Activated naive CD8-positive, alpha-beta T cell treated with anti-CD3 and anti-CD28 coated beads, Interleukin-2, amount 50 U/mL, for 24 hours (primary cell): ENCODE measurements at regions not wholly inside any gene's neighbourhood (a gene's known extent, or its start where the extent isn't known, plus 50 kb on each side); places are given as distances from the start of the nearest gene placed in this dataset.

Source experiments
- ATAC-seq: fragments of 150-1000 bp; cut with Tn5 transposase; one replicate; pipeline ENCODE4 v1.10.0; 2021
- DNase-seq: peaks from one replicate; pipeline ENCODE4 v3.0.0; 2021
- H3K27ac Mint-ChIP-seq: one replicate; pipeline ENCODE4 v1.8.0; 2021; ENCODE audit warnings: mild to moderate bottlenecking, mixed read lengths
- H3K27me3 Mint-ChIP-seq: one replicate; pipeline ENCODE4 v1.8.0; 2021; ENCODE audit warnings: mixed read lengths
- H3K36me3 Mint-ChIP-seq: one replicate; pipeline ENCODE4 v1.8.0; 2021; ENCODE audit warnings: low read depth, mixed read lengths
- H3K4me1 Mint-ChIP-seq: one replicate; pipeline ENCODE4 v1.8.0; 2021; ENCODE audit warnings: mixed read lengths
- H3K4me3 Mint-ChIP-seq: one replicate; pipeline ENCODE4 v1.8.0; 2021; ENCODE audit warnings: mild to moderate bottlenecking, moderate library complexity, mixed read lengths
- H3K9me3 Mint-ChIP-seq: one replicate; pipeline ENCODE4 v1.8.0; 2021; ENCODE audit warnings: mixed read lengths

DNA sequence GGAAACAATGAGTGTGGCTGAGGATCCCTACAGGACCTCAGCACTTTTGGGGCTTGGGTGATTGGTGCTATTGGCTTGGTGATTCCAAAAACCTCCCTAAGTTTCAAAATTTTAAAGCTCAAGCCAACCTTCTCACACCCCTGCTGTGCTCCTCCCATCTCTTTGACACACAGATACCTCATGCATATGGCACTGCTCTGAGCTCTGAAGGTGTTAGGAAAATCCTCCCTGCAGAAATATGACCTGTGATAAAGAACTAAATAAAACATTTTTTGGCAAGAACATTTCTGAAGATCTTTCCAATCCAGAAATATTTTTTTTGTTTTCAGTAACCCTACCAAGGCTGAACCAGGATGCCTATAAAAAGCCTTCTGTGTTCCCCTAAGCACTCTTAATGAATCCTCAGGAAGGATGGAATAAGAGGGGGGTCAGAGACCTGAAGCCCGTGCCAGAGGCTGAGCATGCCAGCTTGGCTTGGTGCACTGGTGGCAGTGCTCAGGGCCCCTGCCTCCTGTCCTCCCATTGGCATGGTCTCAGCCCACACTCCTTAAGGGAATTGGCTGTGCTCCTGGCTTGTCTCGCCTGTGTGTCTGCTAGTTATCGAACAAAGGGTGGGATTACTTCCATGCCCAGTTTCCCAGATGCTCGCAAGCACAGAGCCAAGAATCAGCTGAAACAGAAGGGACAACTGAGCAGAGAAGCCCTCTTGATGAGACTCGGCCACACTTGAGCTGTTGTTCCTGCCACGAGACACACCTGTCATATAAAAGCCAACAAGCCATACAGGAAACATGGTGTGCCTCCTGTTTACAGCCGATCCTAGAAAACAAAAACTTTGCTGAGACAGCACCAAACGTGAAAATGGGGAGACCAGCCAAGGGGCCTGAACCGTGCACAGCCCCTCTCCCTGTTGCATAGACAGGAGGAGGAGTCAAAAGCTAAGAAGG lies 132.7 kb upstream of the EEA1 start:
- no peak for ATAC-seq
- Mint-ChIP-seq H3K9me3 (no peaks in the 10 kb centered on the region), H3K4me1 (peaks cover 21% of the 10 kb centered on the region), H3K27ac (peak overlapping the region; percentile 64), H3K36me3 (no peaks in the 10 kb centered on the region), H3K27me3 (peaks cover 38% of the 10 kb centered on the region), H3K4me3 (no peak overlapping the region)
- DNase-seq: no peak

DNA sequence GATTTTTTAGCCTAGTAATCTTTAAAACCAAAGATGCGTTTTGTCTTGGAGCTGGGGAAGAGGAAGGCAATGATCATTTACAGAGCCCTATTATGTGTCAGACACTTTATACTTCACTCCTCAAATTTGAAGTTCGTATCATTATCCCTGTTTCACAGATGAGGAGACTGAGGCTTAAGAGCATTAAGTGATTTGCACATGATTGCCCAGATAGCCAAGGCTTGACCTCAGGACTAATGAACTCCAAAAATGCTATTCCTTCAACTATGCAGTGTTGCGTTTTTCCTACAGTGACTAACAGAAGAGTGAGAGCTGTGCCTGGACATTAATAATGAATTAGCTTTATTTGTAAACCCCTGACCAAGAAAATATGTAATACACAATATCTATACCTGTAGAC lies 136.8 kb upstream of the EEA1 start:
- DNase-seq (no peak), ATAC-seq (no peak)
- Mint-ChIP-seq H3K27me3 (peaks cover 33% of the 10 kb centered on the region), H3K36me3 (no peaks in the 10 kb centered on the region), H3K9me3 (no peaks in the 10 kb centered on the region), H3K4me1 (peaks cover 7% of the 10 kb centered on the region), H3K4me3 (no peak overlapping the region), H3K27ac (no peak overlapping the region)

DNA sequence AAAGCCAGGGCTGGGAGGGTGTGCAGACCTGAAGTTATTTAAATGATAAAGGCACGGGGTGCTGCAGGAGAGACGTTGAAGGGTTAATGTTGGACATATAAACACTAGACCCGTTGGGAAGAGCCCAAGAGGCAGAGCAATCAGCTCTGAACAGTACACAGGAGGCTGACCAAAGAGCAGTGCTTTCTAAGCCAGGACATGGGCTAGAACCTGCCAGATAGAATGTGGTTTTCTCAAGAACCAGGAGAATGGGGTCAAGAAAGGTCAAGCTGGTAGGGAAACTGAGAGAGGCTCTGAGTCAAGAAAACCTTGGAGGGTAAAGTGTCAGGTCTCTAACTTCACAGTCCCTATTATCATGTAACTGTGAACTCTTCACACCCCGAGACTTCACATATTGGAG lies 143.2 kb upstream of the EEA1 start:
- ATAC-seq: peak; percentile 71
- Mint-ChIP-seq H3K4me3 (no peak overlapping the region), H3K27me3 (peaks cover 15% of the 10 kb centered on the region), H3K4me1 (peaks cover 7% of the 10 kb centered on the region), H3K9me3 (no peaks in the 10 kb centered on the region), H3K27ac (no peak overlapping the region), H3K36me3 (no peaks in the 10 kb centered on the region)
- DNase-seq: no peak

DNA sequence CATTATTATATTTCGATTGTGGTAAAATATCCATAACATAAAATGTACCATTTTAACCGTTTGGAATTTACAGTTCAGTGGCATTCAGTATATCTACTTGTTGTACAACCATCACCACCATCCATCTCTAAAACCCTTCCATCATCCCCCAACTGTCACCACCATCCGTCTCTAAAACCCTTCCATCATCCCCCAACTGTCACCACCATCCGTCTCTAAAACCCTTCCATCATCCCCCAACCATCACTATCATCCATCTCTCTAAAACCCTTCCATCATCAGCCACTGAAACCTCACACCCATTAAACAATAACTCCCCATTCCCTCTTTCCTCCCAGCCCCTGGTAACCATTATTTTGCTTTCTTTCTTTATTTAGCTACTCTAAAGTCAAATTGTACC lies 144.2 kb upstream of the EEA1 start:
- H3K36me3 Mint-ChIP-seq: no peaks in the 10 kb centered on the region
- no peak for ATAC-seq
- H3K9me3 Mint-ChIP-seq: no peaks in the 10 kb centered on the region
- DNase-seq: no peak
- no peak overlapping the region for H3K4me3 Mint-ChIP-seq
- H3K27me3 Mint-ChIP-seq: peaks cover 14% of the 10 kb centered on the region
- H3K27ac Mint-ChIP-seq: no peak overlapping the region
- peaks cover 7% of the 10 kb centered on the region for H3K4me1 Mint-ChIP-seq

DNA sequence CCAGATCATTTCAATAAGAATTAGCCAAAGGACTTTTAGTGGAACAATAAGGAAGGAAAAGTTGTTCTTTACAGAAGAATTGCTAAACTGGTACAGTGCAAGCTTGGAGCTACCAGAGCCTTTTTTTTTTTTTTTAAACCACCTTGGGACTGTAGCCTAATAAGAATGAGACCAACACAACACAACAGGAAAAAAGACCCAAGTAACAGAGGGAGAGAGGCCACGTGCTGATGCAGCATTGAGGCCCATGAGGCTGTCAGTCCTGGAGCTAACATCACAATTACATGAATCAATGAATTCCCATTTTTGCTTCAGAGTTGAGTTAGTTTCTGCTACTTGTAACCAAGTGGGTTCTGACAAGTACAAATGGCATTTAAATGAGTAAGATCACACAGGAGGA lies 149.0 kb upstream of the EEA1 start:
- Mint-ChIP-seq H3K4me3 (no peak overlapping the region), H3K36me3 (no peaks in the 10 kb centered on the region), H3K9me3 (no peaks in the 10 kb centered on the region), H3K4me1 (no peaks in the 10 kb centered on the region), H3K27ac (no peak overlapping the region), H3K27me3 (peaks cover 8% of the 10 kb centered on the region)
- DNase-seq: no peak
- no peak for ATAC-seq

DNA sequence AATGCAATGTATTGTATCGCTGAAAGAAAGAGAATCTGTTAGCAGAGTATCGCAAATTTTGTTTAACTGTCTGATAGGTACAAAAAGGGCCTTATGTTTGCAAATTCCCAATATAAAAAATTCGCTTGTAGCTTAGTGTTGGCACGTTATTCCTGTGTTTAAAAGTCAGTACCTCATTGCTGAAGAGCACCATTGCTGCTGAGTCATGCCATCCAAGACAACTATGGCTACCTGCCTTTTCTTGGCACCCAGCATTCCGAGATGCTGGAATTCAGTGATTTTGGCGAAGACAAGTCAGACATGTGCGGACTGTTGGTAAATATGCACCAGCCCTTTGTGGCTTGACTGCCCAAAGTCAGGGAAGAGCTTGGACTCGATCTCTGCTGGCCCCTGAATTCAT lies 149.5 kb upstream of the EEA1 start:
- Mint-ChIP-seq H3K36me3 (no peaks in the 10 kb centered on the region), H3K9me3 (no peaks in the 10 kb centered on the region), H3K27me3 (peaks cover 4% of the 10 kb centered on the region), H3K4me1 (no peaks in the 10 kb centered on the region), H3K27ac (no peak overlapping the region), H3K4me3 (no peak overlapping the region)
- DNase-seq: no peak
- no peak for ATAC-seq

DNA sequence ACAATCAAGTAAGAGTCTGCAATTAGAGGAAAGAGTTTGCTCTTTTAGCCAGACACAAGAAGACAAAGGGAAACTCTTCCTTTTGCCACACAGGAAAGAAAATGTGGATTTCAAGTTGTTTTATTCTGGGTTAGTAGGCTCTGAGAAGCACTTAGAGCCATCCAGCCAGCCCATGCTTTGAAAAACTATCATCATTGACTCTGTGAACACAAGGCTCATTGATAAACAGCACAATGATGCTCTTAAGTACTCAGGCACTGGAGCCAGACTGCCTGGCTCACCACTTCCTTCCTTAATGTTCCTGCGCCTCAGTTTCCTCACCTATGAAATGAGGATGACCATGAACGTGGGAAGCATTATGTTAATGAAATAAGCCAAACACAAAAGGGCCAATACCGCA lies 150.2 kb upstream of the EEA1 start:
- no peak for ATAC-seq
- no peak overlapping the region for H3K4me3 Mint-ChIP-seq
- no peaks in the 10 kb centered on the region for H3K9me3 Mint-ChIP-seq
- no peaks in the 10 kb centered on the region for H3K4me1 Mint-ChIP-seq
- peaks cover 4% of the 10 kb centered on the region for H3K27me3 Mint-ChIP-seq
- H3K36me3 Mint-ChIP-seq: no peaks in the 10 kb centered on the region
- DNase-seq: no peak
- no peak overlapping the region for H3K27ac Mint-ChIP-seq

DNA sequence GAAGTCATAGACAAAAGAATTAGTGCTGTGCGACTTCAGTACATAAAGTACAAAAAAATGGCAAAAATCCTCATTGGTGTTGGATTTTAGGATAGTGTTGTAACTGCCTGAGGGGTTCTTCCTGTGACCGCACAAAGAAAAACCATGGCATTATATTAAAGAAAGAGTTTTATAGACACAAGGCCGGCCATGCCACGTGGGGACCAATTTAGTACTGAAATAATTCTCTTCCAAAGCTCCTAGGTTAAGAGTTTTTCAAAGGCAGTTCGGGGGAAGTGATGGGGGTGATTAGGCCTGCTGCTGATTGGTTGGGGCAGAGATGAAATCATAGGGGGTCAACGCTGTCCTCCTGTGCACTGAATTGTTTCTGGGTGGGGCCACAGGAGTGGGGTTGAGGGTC lies 150.9 kb upstream of the EEA1 start:
- Mint-ChIP-seq H3K9me3 (no peaks in the 10 kb centered on the region), H3K27ac (no peak overlapping the region), H3K4me3 (no peak overlapping the region), H3K36me3 (no peaks in the 10 kb centered on the region), H3K27me3 (peaks cover 4% of the 10 kb centered on the region), H3K4me1 (no peaks in the 10 kb centered on the region)
- DNase-seq (no peak), ATAC-seq (no peak)

DNA sequence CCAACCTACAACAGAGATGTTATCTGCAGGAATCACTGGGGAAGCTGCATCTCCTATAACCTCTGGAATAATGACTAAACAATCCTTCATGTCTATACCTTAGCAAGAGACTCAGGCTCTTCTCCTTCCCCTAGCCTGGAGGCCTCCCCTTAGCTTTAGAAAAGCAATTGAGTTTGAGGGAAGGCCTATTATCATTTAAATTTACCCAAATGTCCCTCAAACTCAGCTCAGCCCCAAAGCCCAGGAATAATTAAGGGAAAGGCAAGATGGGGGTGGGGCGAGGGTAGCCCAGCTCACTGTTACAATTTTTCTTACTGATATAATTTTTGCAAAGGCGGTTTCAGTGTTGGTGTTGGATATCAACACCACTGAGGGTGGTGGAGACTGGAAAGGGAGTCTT lies 151.4 kb upstream of the EEA1 start:
- no peak for ATAC-seq
- DNase-seq: no peak
- H3K27me3 Mint-ChIP-seq: peaks cover 4% of the 10 kb centered on the region
- no peak overlapping the region for H3K27ac Mint-ChIP-seq
- H3K4me3 Mint-ChIP-seq: no peak overlapping the region
- no peaks in the 10 kb centered on the region for H3K9me3 Mint-ChIP-seq
- no peaks in the 10 kb centered on the region for H3K36me3 Mint-ChIP-seq
- no peaks in the 10 kb centered on the region for H3K4me1 Mint-ChIP-seq

DNA sequence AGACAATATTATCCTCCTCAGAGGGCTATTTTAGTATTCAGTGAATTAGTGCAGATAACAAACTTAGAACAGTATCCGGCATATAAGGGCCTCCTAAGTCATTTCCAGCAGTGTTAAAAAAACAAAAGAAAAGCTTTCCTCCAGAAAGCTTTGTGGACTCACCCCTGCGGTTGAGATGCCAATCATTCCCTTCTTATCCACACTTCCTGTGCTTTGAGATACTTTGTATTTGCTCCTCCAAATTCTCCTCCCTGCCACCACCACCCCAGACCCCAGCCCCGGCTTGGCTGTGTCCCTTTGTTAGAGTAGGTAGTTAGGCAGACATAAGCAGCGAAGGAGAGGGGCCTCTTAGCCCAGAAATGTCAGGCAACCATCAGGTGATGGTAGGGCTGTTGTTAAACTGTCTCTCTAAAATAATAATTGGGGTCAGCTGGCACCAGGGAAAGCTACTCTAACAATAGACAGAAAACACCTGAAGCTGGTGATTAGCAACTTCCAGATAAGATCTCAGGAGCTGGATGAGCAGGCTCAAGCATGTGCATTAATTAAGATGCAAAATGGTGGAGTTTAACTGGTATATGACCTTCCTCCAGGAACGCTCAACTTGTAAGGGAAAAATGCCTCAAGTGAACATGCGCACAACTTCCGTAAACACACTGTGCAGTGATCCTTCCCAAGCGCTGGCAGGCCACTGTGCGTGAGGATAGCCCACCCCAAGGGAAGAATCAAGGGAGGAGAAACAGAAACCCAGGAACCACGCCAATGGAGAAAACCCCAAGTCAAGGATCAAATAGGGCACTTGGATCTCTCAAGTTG lies 152.1 kb upstream of the EEA1 start:
- DNase-seq (no peak), ATAC-seq (no peak)
- Mint-ChIP-seq H3K9me3 (no peaks in the 10 kb centered on the region), H3K27me3 (peaks cover 4% of the 10 kb centered on the region), H3K36me3 (no peaks in the 10 kb centered on the region), H3K4me3 (no peak overlapping the region), H3K27ac (no peak overlapping the region), H3K4me1 (no peaks in the 10 kb centered on the region)

DNA sequence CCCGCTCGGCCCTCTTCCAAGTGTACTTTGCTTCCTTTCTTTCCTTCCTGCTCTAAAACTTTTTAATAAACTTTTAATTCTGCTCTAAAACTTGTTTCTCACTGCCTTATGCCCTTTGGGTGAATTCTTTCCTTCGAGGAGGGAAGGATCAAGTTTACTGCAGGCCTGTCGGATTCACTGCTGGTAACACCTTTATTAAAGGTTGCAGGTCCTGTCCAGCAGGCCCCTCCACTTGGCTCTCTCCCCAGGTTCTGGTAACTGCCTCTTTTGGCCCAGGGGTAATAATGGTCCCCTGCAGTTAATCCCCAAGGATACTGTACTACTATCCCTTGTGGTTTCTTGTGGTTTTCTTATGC lies 152.7 kb upstream of the EEA1 start:
- Mint-ChIP-seq H3K4me1 (no peaks in the 10 kb centered on the region), H3K27me3 (peaks cover 4% of the 10 kb centered on the region), H3K9me3 (no peaks in the 10 kb centered on the region), H3K36me3 (no peaks in the 10 kb centered on the region), H3K4me3 (no peak overlapping the region), H3K27ac (no peak overlapping the region)
- DNase-seq (no peak), ATAC-seq (no peak)

DNA sequence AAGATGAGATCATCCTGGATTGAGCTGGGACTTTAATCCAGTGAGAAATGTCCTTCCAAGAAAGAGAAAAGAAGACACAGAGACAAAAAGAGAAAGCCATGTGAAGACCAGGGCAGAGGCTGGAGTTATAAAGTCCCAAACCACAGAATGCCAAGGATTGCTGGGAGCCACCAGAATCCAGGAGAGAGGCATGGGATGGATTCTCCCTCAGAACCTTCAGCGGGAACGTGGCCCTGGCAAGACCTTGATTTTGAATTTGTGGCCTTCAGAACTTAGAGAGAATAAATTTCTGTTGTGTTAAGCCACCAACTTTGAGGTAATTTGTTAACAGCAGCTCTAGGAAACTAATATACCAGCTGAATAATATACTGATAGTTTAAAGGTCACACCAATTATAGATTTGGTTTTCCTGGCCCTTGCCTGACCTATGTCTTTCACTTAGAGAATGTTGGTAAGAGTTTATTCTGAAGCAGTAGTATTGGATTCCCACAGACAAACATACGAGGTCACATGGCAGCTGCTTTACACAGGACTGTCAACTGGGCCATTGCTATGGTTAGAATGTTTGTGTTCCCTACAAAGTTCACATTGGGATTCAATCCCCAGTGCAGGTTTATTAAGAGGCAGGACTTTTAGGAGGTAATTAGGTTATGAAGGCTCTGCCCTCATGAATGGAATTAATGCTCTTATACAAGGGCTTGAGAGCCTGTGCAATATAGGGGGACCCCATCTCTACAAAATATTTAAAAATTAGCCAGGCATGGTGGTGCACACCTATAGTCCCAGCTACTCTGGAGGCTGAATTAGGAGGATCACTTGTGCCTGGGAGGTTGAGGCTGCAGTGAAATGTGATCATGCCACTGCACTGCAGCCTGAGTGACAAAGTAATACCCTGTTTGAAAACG lies 156.5 kb upstream of the EEA1 start:
- Mint-ChIP-seq H3K36me3 (no peaks in the 10 kb centered on the region), H3K4me1 (peaks cover 13% of the 10 kb centered on the region), H3K9me3 (peaks cover 4% of the 10 kb centered on the region), H3K4me3 (no peak overlapping the region), H3K27me3 (peaks cover 2% of the 10 kb centered on the region), H3K27ac (no peak overlapping the region)
- DNase-seq (no peak), ATAC-seq (no peak)

DNA sequence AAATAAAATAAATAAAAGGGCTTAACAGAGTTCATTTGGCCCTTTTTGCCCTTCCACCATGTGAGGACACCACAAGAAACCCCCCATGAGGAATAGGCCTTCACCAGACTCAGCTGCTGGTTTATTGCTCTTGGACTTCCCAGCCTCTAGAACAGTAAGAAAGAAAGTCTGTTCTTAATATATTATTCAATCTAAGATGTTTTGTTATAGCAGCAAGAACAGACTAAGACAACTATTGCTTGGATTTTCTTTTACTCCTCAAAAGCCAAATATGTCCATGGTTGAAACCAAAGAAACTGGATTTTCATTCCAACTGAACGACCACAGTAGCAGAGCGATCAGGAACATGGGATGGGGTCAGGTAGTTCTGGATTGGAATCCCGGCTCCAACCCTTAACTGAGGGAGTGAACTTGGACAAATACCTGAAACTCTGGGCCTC lies 157.2 kb upstream of the EEA1 start:
- H3K4me3 Mint-ChIP-seq: no peak overlapping the region
- peaks cover 2% of the 10 kb centered on the region for H3K27me3 Mint-ChIP-seq
- H3K27ac Mint-ChIP-seq: no peak overlapping the region
- ATAC-seq: no peak
- DNase-seq: no peak
- no peaks in the 10 kb centered on the region for H3K36me3 Mint-ChIP-seq
- H3K9me3 Mint-ChIP-seq: peaks cover 4% of the 10 kb centered on the region
- H3K4me1 Mint-ChIP-seq: peaks cover 19% of the 10 kb centered on the region

DNA sequence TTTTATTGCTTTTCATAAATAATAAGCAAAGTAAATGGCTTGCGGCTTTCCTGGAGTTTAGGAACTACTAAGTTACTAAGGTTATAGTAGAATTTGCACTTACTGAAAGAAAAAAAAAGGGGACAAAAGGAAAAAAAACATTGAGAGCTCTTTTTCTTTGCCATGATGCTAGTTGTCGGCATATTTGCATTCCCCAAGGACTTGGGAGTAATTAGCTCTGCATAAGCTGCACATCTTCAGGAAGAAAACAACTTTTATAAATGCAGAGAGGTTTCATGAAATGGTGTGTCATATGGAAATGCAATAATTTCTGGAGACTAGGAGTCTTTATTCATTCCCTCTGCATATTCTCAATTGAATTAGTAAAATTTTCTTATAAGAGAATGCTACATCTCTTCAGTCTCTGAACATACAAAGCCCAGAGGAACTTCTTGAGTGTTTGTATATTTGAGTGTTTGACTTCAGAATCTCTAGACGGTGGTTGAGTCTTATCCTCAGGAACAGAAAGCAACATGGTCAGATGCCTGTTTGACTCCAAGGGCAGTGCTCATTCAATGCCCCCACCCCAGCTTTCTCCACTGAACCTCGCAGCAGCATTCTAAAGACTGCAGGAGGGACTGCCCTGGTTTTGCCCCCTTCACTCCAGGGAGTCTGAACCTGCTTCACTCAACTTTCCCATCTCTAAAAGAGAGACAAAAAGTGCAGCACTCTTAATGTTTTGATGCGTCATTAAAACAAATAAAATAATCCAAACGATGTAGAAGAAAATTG lies 158.9 kb upstream of the EEA1 start:
- no peaks in the 10 kb centered on the region for H3K36me3 Mint-ChIP-seq
- no peak overlapping the region for H3K4me3 Mint-ChIP-seq
- H3K9me3 Mint-ChIP-seq: peaks cover 4% of the 10 kb centered on the region
- H3K27me3 Mint-ChIP-seq: no peaks in the 10 kb centered on the region
- no peak for ATAC-seq
- H3K27ac Mint-ChIP-seq: no peak overlapping the region
- peaks cover 19% of the 10 kb centered on the region for H3K4me1 Mint-ChIP-seq
- no peak for DNase-seq
